ENCODE measurements at regions not wholly inside any gene's neighbourhood (a gene's known extent, or its start where the extent isn't known, plus 50 kb on each side); places are given as distances from the start of the nearest gene placed in this dataset.

DNA sequence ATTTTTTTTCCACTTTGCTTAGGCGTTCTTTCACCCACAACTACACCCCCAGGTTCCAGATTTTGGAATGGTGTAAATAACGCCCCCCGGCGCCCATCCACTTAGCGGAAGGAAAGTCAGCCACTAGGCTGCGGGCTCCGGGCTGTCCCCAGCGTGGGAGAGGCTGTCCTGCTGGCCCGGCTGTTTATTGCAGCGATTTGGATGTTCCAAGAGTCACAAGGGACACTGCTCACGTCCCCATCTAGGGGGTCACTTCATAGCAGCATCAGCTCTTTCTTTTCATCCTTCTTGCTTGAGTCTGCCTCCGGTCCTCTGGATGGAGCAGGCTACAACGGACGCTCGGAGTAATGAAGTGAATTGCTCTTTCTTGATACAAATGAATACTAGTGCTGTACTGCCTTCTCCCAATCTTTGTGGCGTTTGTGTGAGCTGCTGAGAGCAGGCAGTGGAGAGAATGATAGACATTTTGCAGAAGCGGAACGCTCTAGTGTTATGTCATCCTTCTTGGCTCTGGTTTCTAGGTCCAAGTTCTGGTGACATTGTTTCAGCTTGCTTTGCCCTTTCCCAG, 50.7 kb upstream of the PAIP2B start:
- no peaks in the 10 kb centered on the region for H3K27me3 ChIP-seq
- peak overlapping the region in 1 of 3 donors; percentile 43 for H3K4me3 ChIP-seq (replicated peaks in 1 of 3)

DNA sequence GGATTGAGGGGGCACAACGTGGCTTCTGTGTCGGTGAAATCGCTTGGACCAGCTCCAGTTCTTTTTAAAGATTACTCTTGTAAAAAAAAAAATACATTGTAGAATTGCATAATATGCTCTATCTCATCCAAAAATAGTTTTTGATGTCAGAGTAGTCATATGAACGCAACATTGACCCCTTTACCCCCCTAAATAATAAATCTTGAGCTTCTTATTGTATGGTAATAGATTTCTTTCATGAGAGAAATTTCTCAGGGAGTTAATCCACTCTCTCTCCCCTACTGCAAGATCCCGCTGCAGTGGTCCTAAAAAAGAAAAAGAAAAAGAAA, 50.2 kb upstream of the PAIP2B start:
- Histone ChIP-seq H3K4me3 (replicated peaks in 1 of 3) (peak overlapping the region in 2 of 3 donors; percentile 21 to 43), H3K9me3 (no peaks in the 10 kb centered on the region), H3K27ac (peak overlapping the region in 1 of 3 donors; percentile 11), H3K36me3 (no peaks in the 10 kb centered on the region), H3K4me1 (peaks cover 12 to 19% of the 10 kb centered on the region in 2 donors), H3K27me3 (no peaks in the 10 kb centered on the region)
- 2 to 6% methylated on average over 5 of the region's 5 CpGs for WGBS, 2 donors
- no peak for DNase-seq
- no peak for TF ChIP-seq POLR2A (IDR thresholded peaks at IDR 0.05)
- TF ChIP-seq, protein P1, sequence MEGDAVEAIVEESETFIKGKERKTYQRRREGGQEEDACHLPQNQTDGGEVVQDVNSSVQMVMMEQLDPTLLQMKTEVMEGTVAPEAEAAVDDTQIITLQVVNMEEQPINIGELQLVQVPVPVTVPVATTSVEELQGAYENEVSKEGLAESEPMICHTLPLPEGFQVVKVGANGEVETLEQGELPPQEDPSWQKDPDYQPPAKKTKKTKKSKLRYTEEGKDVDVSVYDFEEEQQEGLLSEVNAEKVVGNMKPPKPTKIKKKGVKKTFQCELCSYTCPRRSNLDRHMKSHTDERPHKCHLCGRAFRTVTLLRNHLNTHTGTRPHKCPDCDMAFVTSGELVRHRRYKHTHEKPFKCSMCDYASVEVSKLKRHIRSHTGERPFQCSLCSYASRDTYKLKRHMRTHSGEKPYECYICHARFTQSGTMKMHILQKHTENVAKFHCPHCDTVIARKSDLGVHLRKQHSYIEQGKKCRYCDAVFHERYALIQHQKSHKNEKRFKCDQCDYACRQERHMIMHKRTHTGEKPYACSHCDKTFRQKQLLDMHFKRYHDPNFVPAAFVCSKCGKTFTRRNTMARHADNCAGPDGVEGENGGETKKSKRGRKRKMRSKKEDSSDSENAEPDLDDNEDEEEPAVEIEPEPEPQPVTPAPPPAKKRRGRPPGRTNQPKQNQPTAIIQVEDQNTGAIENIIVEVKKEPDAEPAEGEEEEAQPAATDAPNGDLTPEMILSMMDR (IDR thresholded peaks at IDR 0.05) = no peak
- intact Hi-C loops (cut with DNase I) = no loop called here

More for the DNA sequence above, 50.7 kb upstream of the PAIP2B start:
- 5 to 6% methylated on average over 18 of the region's 18 CpGs for WGBS, 2 donors
- Histone ChIP-seq H3K27ac (no peak overlapping the region), H3K9me3 (no peaks in the 10 kb centered on the region), H3K4me1 (peaks cover 12 to 19% of the 10 kb centered on the region in 2 donors), H3K36me3 (no peaks in the 10 kb centered on the region)
- peak; percentile 5 to 9 for DNase-seq
- TF ChIP-seq POLR2A (IDR thresholded peaks at IDR 0.05) = no peak
- TF ChIP-seq, protein P1 (IDR thresholded peaks at IDR 0.05) = peak in 1 of 6 experiments; percentile 28
- intact Hi-C loops (cut with DNase I) = no loop called here

DNA sequence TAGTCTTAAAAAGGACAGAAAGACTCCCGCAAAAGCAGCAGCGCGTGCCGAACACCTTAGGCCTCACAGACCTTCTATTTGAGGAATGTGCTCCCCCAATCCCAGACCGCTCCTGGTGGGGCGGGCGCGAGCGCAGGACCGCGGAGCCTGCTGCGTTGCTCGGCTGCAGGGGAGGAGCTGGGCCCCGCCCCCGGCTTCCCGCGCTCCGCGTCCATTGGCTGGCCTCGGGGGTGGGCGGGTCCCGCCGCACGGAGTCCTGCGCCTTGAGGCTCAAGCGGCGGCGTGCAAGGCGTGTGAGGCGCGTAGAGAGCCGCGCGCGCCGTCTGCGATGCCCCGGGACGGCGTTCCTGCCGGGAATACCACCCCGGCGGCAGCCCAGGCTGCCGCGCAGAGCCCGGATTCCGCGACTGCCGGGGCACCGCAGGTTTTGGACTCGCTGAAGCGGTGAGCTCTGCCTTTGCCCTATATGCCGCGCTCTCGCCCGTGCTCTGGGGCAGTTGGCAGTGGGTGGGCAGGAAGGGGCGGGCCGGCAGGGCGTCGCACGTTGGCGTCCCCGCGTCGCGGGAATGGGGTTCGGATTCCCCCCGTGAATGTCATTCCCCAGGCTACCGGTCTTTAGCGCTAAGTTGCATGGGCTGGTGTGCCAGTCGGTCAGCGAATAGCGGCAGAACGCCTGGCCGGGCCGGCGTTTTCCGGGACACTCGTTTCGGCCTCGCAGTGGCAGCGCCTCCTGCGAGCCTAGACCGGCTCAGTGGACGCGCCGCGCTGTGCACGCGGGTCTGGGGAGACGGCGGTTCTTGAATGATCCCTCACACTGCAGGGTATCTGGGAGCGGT, 49.6 kb upstream of the PAIP2B start:
- H3K27ac ChIP-seq = peak overlapping the region in 1 of 3 donors; percentile 11
- TF ChIP-seq, protein P1 (IDR thresholded peaks at IDR 0.05) = peak in 2 of 6 experiments; percentile 4 to 19
- peak in 1 of 2 donors; percentile 59 for TF ChIP-seq POLR2A (IDR thresholded peaks at IDR 0.05)
- peaks cover 12 to 19% of the 10 kb centered on the region in 2 donors for H3K4me1 ChIP-seq
- H3K9me3 ChIP-seq = no peaks in the 10 kb centered on the region
- WGBS, 2 donors = 3 to 4% methylated on average over 35 to 43 of the region's 93 CpGs
- DNase-seq = peak; percentile 75 to 83
- intact Hi-C loops (cut with DNase I) = no loop called here
- H3K27me3 ChIP-seq = no peaks in the 10 kb centered on the region
- peak overlapping the region in 2 of 3 donors; percentile 21 to 43 for H3K4me3 ChIP-seq (replicated peaks in 1 of 3)
- H3K36me3 ChIP-seq = no peaks in the 10 kb centered on the region
